H1 (cell line): ENCODE measurements at regions not wholly inside any gene's neighbourhood (a gene's known extent, or its start where the extent isn't known, plus 50 kb on each side); places are given as distances from the start of the nearest gene placed in this dataset.

Experiments used
- TF ChIP-seq, protein P1 (sequence below): IDR thresholded peaks from 2 replicates; pipeline ENCODE4 v1.6.1; 2012; ENCODE audit warnings: inconsistent platforms

DNA sequence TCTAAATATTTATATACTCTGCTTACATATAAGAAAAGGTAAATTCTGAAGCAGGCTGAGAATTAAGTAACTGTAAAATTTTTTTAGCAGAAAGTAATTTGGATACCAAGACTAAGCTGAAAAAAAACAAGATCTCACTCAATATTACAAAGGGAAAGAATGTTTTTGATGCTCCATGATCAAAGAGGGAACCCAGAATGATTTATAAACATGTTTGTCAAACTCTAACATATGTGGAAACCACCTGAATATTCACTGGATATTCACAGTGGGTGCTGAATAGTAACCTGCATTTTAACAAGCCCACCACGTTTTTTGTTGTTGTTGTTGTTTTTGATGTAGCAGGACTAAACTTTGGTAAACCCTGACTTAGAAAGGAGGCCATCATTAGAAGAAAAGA is 324.9 kb upstream of the GATB start (continued):
- TF ChIP-seq, protein P1, sequence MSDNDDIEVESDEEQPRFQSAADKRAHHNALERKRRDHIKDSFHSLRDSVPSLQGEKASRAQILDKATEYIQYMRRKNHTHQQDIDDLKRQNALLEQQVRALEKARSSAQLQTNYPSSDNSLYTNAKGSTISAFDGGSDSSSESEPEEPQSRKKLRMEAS, result no peak
